ENCODE measurements at regions not wholly inside any gene's neighbourhood (a gene's known extent, or its start where the extent isn't known, plus 50 kb on each side); places are given as distances from the start of the nearest gene placed in this dataset.

GRCh38 chr2:221771297-221771696 is 199.2 kb upstream of the EPHA4 start:
- ChIA-PET CTCF (no interaction called here), POLR2A (no interaction called here)
- Mint-ChIP-seq H3K4me1 (no peaks in the 10 kb centered on the region), H3K36me3 (ENCODE audit: low read depth) (no peaks in the 10 kb centered on the region), H3K27ac (no peak overlapping the region), H3K27me3 (no peaks in the 10 kb centered on the region), H3K4me3 (no peak overlapping the region), H3K9me3 (peaks cover 3% of the 10 kb centered on the region)
- DNase-seq, result no peak

- CTCF ChIA-PET, result no interaction called here
- H3K27ac Mint-ChIP-seq, result no peak overlapping the region
- H3K4me1 Mint-ChIP-seq, result no peaks in the 10 kb centered on the region
- POLR2A ChIA-PET, result no interaction called here
- no peaks in the 10 kb centered on the region for H3K36me3 Mint-ChIP-seq (ENCODE audit: low read depth)
- no peaks in the 10 kb centered on the region for H3K27me3 Mint-ChIP-seq
- DNase-seq, result no peak
- H3K9me3 Mint-ChIP-seq, result no peaks in the 10 kb centered on the region
- H3K4me3 Mint-ChIP-seq, result no peak overlapping the region
Measured at GRCh38 chr2:221767106-221768012, 195.3 kb upstream of the EPHA4 start.

GRCh38 chr2:221762496-221762895 is 190.4 kb upstream of the EPHA4 start:
- Mint-ChIP-seq H3K27me3 (no peaks in the 10 kb centered on the region), H3K36me3 (ENCODE audit: low read depth) (no peaks in the 10 kb centered on the region), H3K9me3 (peaks cover 2% of the 10 kb centered on the region), H3K4me3 (no peak overlapping the region), H3K4me1 (no peaks in the 10 kb centered on the region), H3K27ac (no peak overlapping the region)
- DNase-seq, result no peak
- POLR2A ChIA-PET, result no interaction called here
- CTCF ChIA-PET, result no interaction called here

GRCh38 chr2:221761260-221761659 is 189.2 kb upstream of the EPHA4 start:
- DNase-seq, result no peak
- Mint-ChIP-seq H3K4me1 (no peaks in the 10 kb centered on the region), H3K4me3 (no peak overlapping the region), H3K27me3 (no peaks in the 10 kb centered on the region), H3K9me3 (peaks cover 2% of the 10 kb centered on the region), H3K27ac (no peak overlapping the region), H3K36me3 (ENCODE audit: low read depth) (no peaks in the 10 kb centered on the region)
- ChIA-PET POLR2A (no interaction called here), CTCF (no interaction called here)

GRCh38 chr2:221758076-221758475 is 186.0 kb upstream of the EPHA4 start:
- Mint-ChIP-seq H3K4me3 (no peak overlapping the region), H3K36me3 (ENCODE audit: low read depth) (no peaks in the 10 kb centered on the region), H3K4me1 (no peaks in the 10 kb centered on the region), H3K27me3 (no peaks in the 10 kb centered on the region), H3K9me3 (peaks cover 2% of the 10 kb centered on the region), H3K27ac (no peak overlapping the region)
- CTCF ChIA-PET, result no interaction called here
- DNase-seq, result no peak
- POLR2A ChIA-PET, result no interaction called here

- POLR2A ChIA-PET, result no interaction called here
- Mint-ChIP-seq H3K4me1 (no peaks in the 10 kb centered on the region), H3K36me3 (ENCODE audit: low read depth) (no peaks in the 10 kb centered on the region), H3K4me3 (no peak overlapping the region), H3K9me3 (no peaks in the 10 kb centered on the region), H3K27me3 (no peaks in the 10 kb centered on the region), H3K27ac (no peak overlapping the region)
- no peak for DNase-seq
- CTCF ChIA-PET, result no interaction called here
Measured at GRCh38 chr2:221753401-221753800, 181.3 kb upstream of the EPHA4 start.

GRCh38 chr2:221752781-221753180 is 180.7 kb upstream of the EPHA4 start:
- Mint-ChIP-seq H3K4me3 (no peak overlapping the region), H3K27ac (no peak overlapping the region), H3K4me1 (no peaks in the 10 kb centered on the region), H3K9me3 (no peaks in the 10 kb centered on the region), H3K27me3 (no peaks in the 10 kb centered on the region), H3K36me3 (ENCODE audit: low read depth) (no peaks in the 10 kb centered on the region)
- ChIA-PET CTCF (no interaction called here), POLR2A (no interaction called here)
- DNase-seq, result no peak

GRCh38 chr2:221750316-221750715 is 178.2 kb upstream of the EPHA4 start:
- Mint-ChIP-seq H3K4me3 (no peak overlapping the region), H3K27me3 (no peaks in the 10 kb centered on the region), H3K27ac (no peak overlapping the region), H3K36me3 (ENCODE audit: low read depth) (no peaks in the 10 kb centered on the region), H3K4me1 (no peaks in the 10 kb centered on the region), H3K9me3 (no peaks in the 10 kb centered on the region)
- POLR2A ChIA-PET, result no interaction called here
- no peak for DNase-seq
- CTCF ChIA-PET, result no interaction called here

- ChIA-PET CTCF (no interaction called here), POLR2A (no interaction called here)
- no peaks in the 10 kb centered on the region for H3K36me3 Mint-ChIP-seq (ENCODE audit: low read depth)
- DNase-seq, result no peak
- H3K9me3 Mint-ChIP-seq, result no peaks in the 10 kb centered on the region
- no peaks in the 10 kb centered on the region for H3K27me3 Mint-ChIP-seq
- H3K4me3 Mint-ChIP-seq, result no peak overlapping the region
- no peak overlapping the region for H3K27ac Mint-ChIP-seq
- H3K4me1 Mint-ChIP-seq, result no peaks in the 10 kb centered on the region
Measured at GRCh38 chr2:221747289-221747972, 175.3 kb upstream of the EPHA4 start.

GRCh38 chr2:221741496-221742211 is 169.6 kb upstream of the EPHA4 start:
- CTCF ChIA-PET, result no interaction called here
- Mint-ChIP-seq H3K36me3 (ENCODE audit: low read depth) (no peaks in the 10 kb centered on the region), H3K27me3 (no peaks in the 10 kb centered on the region), H3K9me3 (peaks cover 3% of the 10 kb centered on the region), H3K4me3 (no peak overlapping the region), H3K27ac (no peak overlapping the region), H3K4me1 (no peaks in the 10 kb centered on the region)
- POLR2A ChIA-PET, result no interaction called here
- DNase-seq, result no peak

GRCh38 chr2:221731432-221732145 is 159.5 kb upstream of the EPHA4 start:
- Mint-ChIP-seq H3K27me3 (no peaks in the 10 kb centered on the region), H3K9me3 (no peaks in the 10 kb centered on the region), H3K36me3 (ENCODE audit: low read depth) (no peaks in the 10 kb centered on the region), H3K4me3 (no peak overlapping the region), H3K4me1 (no peaks in the 10 kb centered on the region), H3K27ac (no peak overlapping the region)
- no peak for DNase-seq
- ChIA-PET POLR2A (no interaction called here), CTCF (no interaction called here)

GRCh38 chr2:221726894-221727513 is 154.9 kb upstream of the EPHA4 start:
- ChIA-PET POLR2A (no interaction called here), CTCF (no interaction called here)
- Mint-ChIP-seq H3K27ac (no peak overlapping the region), H3K9me3 (peaks cover 5% of the 10 kb centered on the region), H3K4me1 (no peaks in the 10 kb centered on the region), H3K4me3 (no peak overlapping the region), H3K27me3 (no peaks in the 10 kb centered on the region), H3K36me3 (ENCODE audit: low read depth) (no peaks in the 10 kb centered on the region)
- no peak for DNase-seq

Measured in activated CD4-positive, alpha-beta T cell treated with anti-CD3 and anti-CD28 coated beads, Interleukin-2, amount 10 ng/mL, durations not matched to agents 7 days and 5 days (primary cell).